ENCODE measurements at regions not wholly inside any gene's neighbourhood (a gene's known extent, or its start where the extent isn't known, plus 50 kb on each side); places are given as distances from the start of the nearest gene placed in this dataset.

GRCh38 chr2:64743739-64744330 is 90.1 kb upstream of the SERTAD2 start:
- TF ChIP-seq POLR2A (IDR thresholded peaks at IDR 0.05) = no peak
- TF ChIP-seq, protein P1, sequence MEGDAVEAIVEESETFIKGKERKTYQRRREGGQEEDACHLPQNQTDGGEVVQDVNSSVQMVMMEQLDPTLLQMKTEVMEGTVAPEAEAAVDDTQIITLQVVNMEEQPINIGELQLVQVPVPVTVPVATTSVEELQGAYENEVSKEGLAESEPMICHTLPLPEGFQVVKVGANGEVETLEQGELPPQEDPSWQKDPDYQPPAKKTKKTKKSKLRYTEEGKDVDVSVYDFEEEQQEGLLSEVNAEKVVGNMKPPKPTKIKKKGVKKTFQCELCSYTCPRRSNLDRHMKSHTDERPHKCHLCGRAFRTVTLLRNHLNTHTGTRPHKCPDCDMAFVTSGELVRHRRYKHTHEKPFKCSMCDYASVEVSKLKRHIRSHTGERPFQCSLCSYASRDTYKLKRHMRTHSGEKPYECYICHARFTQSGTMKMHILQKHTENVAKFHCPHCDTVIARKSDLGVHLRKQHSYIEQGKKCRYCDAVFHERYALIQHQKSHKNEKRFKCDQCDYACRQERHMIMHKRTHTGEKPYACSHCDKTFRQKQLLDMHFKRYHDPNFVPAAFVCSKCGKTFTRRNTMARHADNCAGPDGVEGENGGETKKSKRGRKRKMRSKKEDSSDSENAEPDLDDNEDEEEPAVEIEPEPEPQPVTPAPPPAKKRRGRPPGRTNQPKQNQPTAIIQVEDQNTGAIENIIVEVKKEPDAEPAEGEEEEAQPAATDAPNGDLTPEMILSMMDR (IDR thresholded peaks at IDR 0.05) = no peak
